GM12878 (cell line): ENCODE measurements at regions not wholly inside any gene's neighbourhood (a gene's known extent, or its start where the extent isn't known, plus 50 kb on each side); places are given as distances from the start of the nearest gene placed in this dataset.

Source experiments
- BCLAF1 ChIP-seq: fragments of 450-650 bp; IDR thresholded peaks from 2 replicates; pipeline ENCODE4 v1.6.1; 2017; ENCODE audit warnings: antibody characterized with exemption, mild to moderate bottlenecking, moderate library complexity
- CTCF ChIP-seq, 3 experiments: IDR thresholded peaks in 2 of 3; conservative IDR thresholded peaks in 1 of 3; 2 replicates each; pipeline ENCODE4 v1.5.1; 2011; ENCODE audit warnings: low read depth in 3 of 3, low read length in 3 of 3, mild to moderate bottlenecking in 3 of 3, control low read depth in 2 of 3, moderate library complexity in 2 of 3, inconsistent platforms in 1 of 3, mixed read lengths in 1 of 3; ENCODE audit not compliant: control insufficient read depth in 2 of 3, insufficient read depth in 1 of 3; ENCODE audit errors: extremely low read depth in 1 of 3
- EP300 ChIP-seq, 2 experiments: fragments of 150-350 bp in 1 of 2; IDR thresholded peaks; 2 replicates each; pipeline ENCODE4 v1.6.1; 2011 to 2012; ENCODE audit warnings: low read depth in 2 of 2, low read length in 2 of 2, borderline replicate concordance in 1 of 2, improper control_type of control experiment in 1 of 2, inconsistent platforms in 1 of 2; ENCODE audit not compliant: control insufficient read depth in 1 of 2
- EZH2 ChIP-seq: IDR thresholded peaks from 2 replicates; pipeline ENCODE4 v1.6.1; 2012; ENCODE audit warnings: low read depth, mild to moderate bottlenecking, control low read depth, inconsistent platforms, low read length, borderline replicate concordance; ENCODE audit not compliant: control insufficient read depth
- JUND ChIP-seq: IDR thresholded peaks from 2 replicates; pipeline ENCODE4 v1.6.1; 2012; ENCODE audit warnings: low read depth, mild to moderate bottlenecking, low read length, improper control_type of control experiment, moderate library complexity

- no peak for TF ChIP-seq EP300 (IDR thresholded peaks at IDR 0.05; ENCODE audit: borderline replicate concordance in 1 of 2, control insufficient read depth in 1 of 2, low read depth in 2 of 2, low read length in 2 of 2)
- no peak for TF ChIP-seq JUND
- no peak for TF ChIP-seq BCLAF1
- no peak for TF ChIP-seq CTCF (IDR thresholded peaks at IDR 0.05 in 2 of 3, conservative IDR thresholded peaks at IDR 0.05 in 1 of 3; ENCODE audit: control insufficient read depth in 2 of 3, extremely low read depth in 1 of 3, insufficient read depth in 1 of 3, low read depth in 3 of 3, low read length in 3 of 3)
- TF ChIP-seq EZH2: no peak
These were observed 215.7 kb downstream of the SYT10 start for GRCh38 chr12:33223956-33224355.
